Left lobe of liver (tissue), 2 donors: ENCODE measurements at regions not wholly inside any gene's neighbourhood (a gene's known extent, or its start where the extent isn't known, plus 50 kb on each side); places are given as distances from the start of the nearest gene placed in this dataset.

ENCODE experiments used
- ATAC-seq: fragments of 200-7000 bp; cut with Tn5 transposase; one replicate; pipeline ENCODE4 v1.9.1; 2020; ENCODE audit warnings: mild to moderate bottlenecking, moderate library complexity
- DNase-seq: peaks from one replicate; pipeline ENCODE4 v3.0.0-alpha.2; 2020; ENCODE audit warnings: low spot score
- donor health status: DM: no; HTN: no; CAD: no; lungs with moderate emphysema.
- donor health status: DM: no; HTN: yes; CAD: no.

GRCh38 chr9:108724122-108724521 lies 131.7 kb downstream of the ACTL7B start:
- ATAC-seq, result no peak

GRCh38 chr9:108722396-108722795 lies 133.4 kb downstream of the ACTL7B start:
- DNase-seq (no peak), ATAC-seq (no peak)

More at GRCh38 chr9:108724122-108724521, 131.7 kb downstream of the ACTL7B start:
- DNase-seq, result no peak

GRCh38 chr9:108720191-108720642 lies 135.6 kb downstream of the ACTL7B start:
- ATAC-seq (no peak), DNase-seq (no peak)

GRCh38 chr9:108710424-108710823 lies 145.4 kb downstream of the ACTL7B start:
- DNase-seq (no peak), ATAC-seq (no peak)

- DNase-seq, result no peak
- ATAC-seq, result no peak
Observed at GRCh38 chr9:108709997-108710396, 145.8 kb downstream of the ACTL7B start.

- ATAC-seq, result no peak
- no peak for DNase-seq
Observed at GRCh38 chr9:108709126-108709525, 146.7 kb downstream of the ACTL7B start.

- ATAC-seq (no peak), DNase-seq (no peak)
Observed at GRCh38 chr9:108708448-108708847, 147.3 kb downstream of the ACTL7B start.

- no peak for ATAC-seq
- no peak for DNase-seq
Observed at GRCh38 chr9:108707120-108707519, 148.7 kb downstream of the ACTL7B start.

GRCh38 chr9:108704156-108704852 lies 151.5 kb downstream of the ACTL7B start:
- no peak for DNase-seq
- ATAC-seq, result no peak

GRCh38 chr9:108703429-108703828 lies 152.4 kb downstream of the ACTL7B start:
- ATAC-seq (no peak), DNase-seq (no peak)

GRCh38 chr9:108702681-108703080 lies 153.1 kb downstream of the ACTL7B start:
- no peak for DNase-seq

GRCh38 chr9:108698801-108699200 lies 157.0 kb downstream of the ACTL7B start:
- no peak for ATAC-seq
- DNase-seq, result no peak

More at GRCh38 chr9:108702681-108703080, 153.1 kb downstream of the ACTL7B start:
- no peak for ATAC-seq

GRCh38 chr9:108698231-108698630 lies 157.6 kb downstream of the ACTL7B start:
- DNase-seq (no peak), ATAC-seq (no peak)

GRCh38 chr9:108696156-108696555 lies 159.6 kb downstream of the ACTL7B start:
- DNase-seq, result no peak
- no peak for ATAC-seq

GRCh38 chr9:108694170-108694569 lies 161.6 kb downstream of the ACTL7B start:
- ATAC-seq (no peak), DNase-seq (no peak)

GRCh38 chr9:108691614-108692013 lies 164.2 kb downstream of the ACTL7B start:
- DNase-seq (no peak), ATAC-seq (no peak)

- DNase-seq (no peak), ATAC-seq (no peak)
Observed at GRCh38 chr9:108688676-108689075, 167.1 kb downstream of the ACTL7B start.

GRCh38 chr9:108688051-108688450 lies 167.7 kb downstream of the ACTL7B start:
- DNase-seq, result no peak
- ATAC-seq, result no peak

- no peak for ATAC-seq
- DNase-seq, result no peak
Observed at GRCh38 chr9:108687006-108687987, 168.5 kb downstream of the ACTL7B start.

GRCh38 chr9:108684288-108685025 lies 171.3 kb downstream of the ACTL7B start:
- DNase-seq, result no peak

GRCh38 chr9:108683245-108683644 lies 172.5 kb downstream of the ACTL7B start:
- no peak for ATAC-seq
- no peak for DNase-seq

More at GRCh38 chr9:108684288-108685025, 171.3 kb downstream of the ACTL7B start:
- ATAC-seq, result no peak
